Astrocyte of the spinal cord (primary cell): ENCODE measurements at regions not wholly inside any gene's neighbourhood (a gene's known extent, or its start where the extent isn't known, plus 50 kb on each side); places are given as distances from the start of the nearest gene placed in this dataset.
"Not testable (repeated sequence)": the region's sequence is repeated elsewhere in the genome, so short reads cannot be mapped to it uniquely, and the experiment has no call there.

Experiments
- DNase-seq: peaks from one replicate; pipeline ENCODE4 v3.0.0; 2011; ENCODE audit warnings: low read depth, low spot score
- H3K4me3 ChIP-seq: 2 replicates; pipeline ENCODE4 v1.5.1; 2011; ENCODE audit warnings: low read depth, mild to moderate bottlenecking, low read length, moderate library complexity
- in situ Hi-C: cut with HindIII; loops from 2 replicates; pipeline ENCODE4 v1.10.0; 2017; ENCODE audit warnings: low sequenced_read_pairs
- TF ChIP-seq, protein P1 (sequence below): IDR thresholded peaks from 2 replicates; pipeline ENCODE4 v1.5.1; 2012; ENCODE audit warnings: low read depth, mild to moderate bottlenecking, low read length, inconsistent platforms

DNA sequence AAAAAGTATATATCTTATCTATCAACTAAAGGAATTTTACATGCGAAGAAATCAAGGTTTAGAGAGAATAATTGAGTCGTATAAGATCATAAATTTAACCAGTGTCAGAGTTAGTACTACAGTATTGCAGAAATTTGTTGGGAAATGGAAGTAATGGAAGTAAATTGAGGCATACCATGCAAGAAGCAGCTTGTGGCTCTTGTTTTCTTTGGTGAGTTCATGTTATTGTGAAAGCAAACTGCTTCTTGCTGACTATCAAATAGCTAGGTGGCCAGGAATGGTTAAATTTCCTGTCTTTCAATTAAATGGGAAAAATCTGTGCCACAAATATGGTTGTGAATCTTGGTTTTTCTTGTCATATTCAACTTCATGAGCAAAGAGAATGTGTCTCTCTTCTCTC, 652.7 kb downstream of the LMO4 start:
- no peak overlapping the region for H3K4me3 ChIP-seq
- in situ Hi-C loops = no loop called here
- no peak for DNase-seq
- TF ChIP-seq, protein P1, sequence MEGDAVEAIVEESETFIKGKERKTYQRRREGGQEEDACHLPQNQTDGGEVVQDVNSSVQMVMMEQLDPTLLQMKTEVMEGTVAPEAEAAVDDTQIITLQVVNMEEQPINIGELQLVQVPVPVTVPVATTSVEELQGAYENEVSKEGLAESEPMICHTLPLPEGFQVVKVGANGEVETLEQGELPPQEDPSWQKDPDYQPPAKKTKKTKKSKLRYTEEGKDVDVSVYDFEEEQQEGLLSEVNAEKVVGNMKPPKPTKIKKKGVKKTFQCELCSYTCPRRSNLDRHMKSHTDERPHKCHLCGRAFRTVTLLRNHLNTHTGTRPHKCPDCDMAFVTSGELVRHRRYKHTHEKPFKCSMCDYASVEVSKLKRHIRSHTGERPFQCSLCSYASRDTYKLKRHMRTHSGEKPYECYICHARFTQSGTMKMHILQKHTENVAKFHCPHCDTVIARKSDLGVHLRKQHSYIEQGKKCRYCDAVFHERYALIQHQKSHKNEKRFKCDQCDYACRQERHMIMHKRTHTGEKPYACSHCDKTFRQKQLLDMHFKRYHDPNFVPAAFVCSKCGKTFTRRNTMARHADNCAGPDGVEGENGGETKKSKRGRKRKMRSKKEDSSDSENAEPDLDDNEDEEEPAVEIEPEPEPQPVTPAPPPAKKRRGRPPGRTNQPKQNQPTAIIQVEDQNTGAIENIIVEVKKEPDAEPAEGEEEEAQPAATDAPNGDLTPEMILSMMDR = no peak

DNA sequence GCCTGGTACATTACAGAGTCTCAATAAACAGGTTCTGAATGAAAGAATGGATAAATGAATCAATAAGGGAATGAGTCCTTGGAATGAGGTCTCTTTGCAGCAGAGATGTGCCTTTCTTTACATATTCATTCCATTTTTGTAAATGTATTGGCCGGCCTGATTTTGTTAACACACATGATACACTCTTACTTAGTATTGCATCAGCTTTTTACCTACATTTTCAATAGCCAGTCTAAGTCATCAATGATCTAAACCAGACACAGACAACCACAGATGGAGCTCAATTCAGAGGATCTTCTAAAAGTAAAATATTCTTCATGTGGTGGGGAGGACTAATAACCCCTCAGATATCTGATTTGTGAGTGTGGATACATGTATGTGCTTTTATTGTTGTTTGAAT, 653.1 kb downstream of the LMO4 start:
- in situ Hi-C loops = no loop called here
- no peak for DNase-seq
- H3K4me3 ChIP-seq = no peak overlapping the region
- TF ChIP-seq, protein P1 = no peak

DNA sequence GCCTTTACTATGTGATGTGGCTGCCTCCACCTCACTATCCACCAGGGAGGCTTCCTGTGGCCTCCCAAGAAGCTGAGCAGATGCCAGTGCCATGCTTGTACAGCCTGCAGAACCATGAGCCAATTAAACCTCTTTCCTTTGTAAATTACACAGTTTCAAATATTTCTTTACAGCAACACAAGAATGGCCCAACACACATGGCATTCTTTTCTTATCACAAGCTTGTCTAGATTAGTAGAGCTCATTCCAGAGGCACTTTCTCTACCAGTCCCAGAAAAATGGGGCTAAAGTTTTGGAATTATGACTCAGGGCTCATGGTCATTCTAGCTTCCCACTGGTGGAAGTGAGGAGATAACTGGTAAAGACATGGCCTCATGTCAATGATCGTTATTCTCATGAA, 655.2 kb downstream of the LMO4 start:
- TF ChIP-seq, protein P1 = no peak
- in situ Hi-C loops = no loop called here
- DNase-seq = no peak
- H3K4me3 ChIP-seq = no peak overlapping the region

DNA sequence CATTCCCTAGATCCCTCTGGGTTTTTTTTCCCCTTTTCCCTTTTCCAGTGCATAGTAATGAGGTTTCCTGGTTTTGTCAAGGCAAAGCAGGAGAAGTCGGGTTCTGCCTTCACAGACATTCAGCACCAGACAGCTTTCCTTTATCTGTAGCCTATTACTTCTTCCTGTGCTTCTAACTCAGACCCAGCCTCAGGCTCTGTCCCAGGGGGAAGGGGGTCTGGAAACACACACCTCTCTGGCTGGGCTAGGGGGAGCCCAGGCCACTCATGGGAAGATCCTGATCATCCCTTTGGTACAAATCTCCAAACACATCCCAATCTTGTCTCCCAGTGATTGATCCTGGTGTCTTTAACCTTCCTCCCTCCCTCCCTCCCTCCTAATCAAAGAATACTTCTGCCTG, 656.4 kb downstream of the LMO4 start:
- no peak overlapping the region for H3K4me3 ChIP-seq
- TF ChIP-seq, protein P1 = no peak
- DNase-seq = no peak
- in situ Hi-C loops = no loop called here

DNA sequence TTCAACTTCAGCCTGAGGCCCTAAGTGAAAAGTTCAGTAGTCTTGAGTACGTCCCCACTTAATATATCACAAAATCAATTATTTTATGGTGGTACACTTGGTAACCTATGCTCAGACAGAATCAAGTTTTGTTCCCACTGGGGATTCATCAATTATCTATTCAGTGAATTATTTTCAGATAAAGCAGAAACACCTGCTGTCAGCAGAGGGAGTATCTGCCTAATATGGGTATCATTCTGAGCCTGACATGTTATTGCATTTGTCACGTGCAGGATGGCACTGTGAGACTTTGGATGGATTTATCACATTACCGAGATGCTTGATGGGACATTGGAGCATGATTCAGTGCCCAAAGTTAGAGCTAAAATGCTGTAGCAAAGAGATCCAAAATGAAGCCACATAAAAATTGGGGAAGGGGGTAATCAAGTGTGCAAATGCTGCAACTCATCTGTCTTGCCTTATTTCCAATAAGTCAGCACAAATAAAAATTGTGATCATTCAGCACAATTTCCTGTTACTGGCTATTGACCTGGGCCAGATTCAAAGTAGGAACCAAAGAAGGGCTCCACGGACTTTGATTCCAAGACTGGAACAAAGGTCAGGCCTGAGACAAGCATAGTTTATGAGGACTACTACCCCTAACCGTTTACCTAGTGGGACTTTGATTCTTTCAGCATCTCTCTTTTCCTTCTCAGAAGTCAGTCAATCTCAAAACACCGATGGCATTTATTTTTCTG, 657.6 kb downstream of the LMO4 start:
- H3K4me3 ChIP-seq = no peak overlapping the region
- TF ChIP-seq, protein P1 = no peak
- no peak for DNase-seq
- in situ Hi-C loops = no loop called here

DNA sequence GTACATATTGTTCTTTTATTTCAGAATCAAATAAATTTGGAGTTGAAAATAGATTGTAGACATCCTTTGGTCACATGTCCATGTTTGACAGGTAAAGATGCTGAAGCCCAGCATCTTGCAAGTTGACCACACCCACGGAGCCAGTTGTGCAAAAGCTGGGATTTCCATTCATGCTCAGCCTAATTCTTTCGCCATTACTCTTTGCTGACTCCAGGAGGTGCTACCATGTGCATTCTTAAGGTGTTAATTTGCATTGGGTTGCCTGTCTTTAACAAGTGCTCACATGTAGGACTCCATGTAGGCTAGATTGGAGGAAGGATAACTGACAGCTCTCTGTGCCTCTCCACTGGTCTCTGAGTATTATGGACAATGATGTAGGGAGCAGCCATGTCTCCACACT, 660.7 kb downstream of the LMO4 start:
- no peak overlapping the region for H3K4me3 ChIP-seq
- in situ Hi-C loops = no loop called here
- no peak for DNase-seq
- TF ChIP-seq, protein P1 = no peak

DNA sequence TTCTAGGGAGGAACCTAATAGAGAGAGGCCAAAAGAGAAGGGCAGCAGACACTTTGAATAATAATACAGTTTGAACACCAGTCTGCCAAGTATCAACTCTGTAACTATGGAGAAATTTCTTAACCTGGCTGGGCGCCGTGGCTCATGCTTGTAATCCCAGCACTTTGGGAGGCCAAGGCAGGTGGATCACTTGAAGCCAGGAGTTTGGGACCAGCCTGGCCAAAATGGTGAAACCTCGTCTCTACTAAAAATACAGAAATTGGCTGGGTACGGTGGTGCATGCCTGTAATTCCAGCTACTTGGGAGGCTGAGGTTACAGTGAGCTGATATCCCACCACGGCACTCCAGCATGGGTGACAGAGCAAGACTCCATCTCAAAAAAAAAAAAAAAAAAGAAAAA, 663.9 kb downstream of the LMO4 start:
- in situ Hi-C loops, DNase-seq, H3K4me3 ChIP-seq: not testable (repeated sequence)
